Right lobe of liver (tissue), 6 donors: ENCODE measurements at regions not wholly inside any gene's neighbourhood (a gene's known extent, or its start where the extent isn't known, plus 50 kb on each side); places are given as distances from the start of the nearest gene placed in this dataset.

ENCODE experiments used
- ATAC-seq, 4 donors: fragments of 200-7000 bp; cut with Tn5 transposase; one replicate each; pipeline ENCODE4 v1.9.1; 2020; ENCODE audit warnings: mild to moderate bottlenecking in 4 of 4, moderate library complexity in 4 of 4
- DNase-seq, 3 donors: peaks; one replicate each; pipeline ENCODE4 v3.0.0-alpha.2; 2020
- H3K27ac ChIP-seq, 3 donors: fragments of 200-600 bp; one replicate each; pipeline ENCODE4 v1.8.0; 2022
- H3K27me3 ChIP-seq, 2 donors: fragments of 200-600 bp; one replicate each; pipeline ENCODE4 v1.8.0; 2022
- H3K36me3 ChIP-seq, 4 donors: fragments of 200-600 bp; sonication (generic) in 1 of 4; one replicate each; pipeline versions ENCODE4 v1.5.1 to v1.8.0; 2017 to 2022; ENCODE audit warnings: control low read depth in 1 of 4
- H3K4me1 ChIP-seq, 4 donors: fragments of 200-600 bp; sonication (generic) in 1 of 4; one replicate each; pipeline versions ENCODE4 v1.5.1 to v1.8.0; 2017 to 2022; ENCODE audit warnings: control low read depth in 1 of 4
- H3K4me3 ChIP-seq, 3 donors: fragments of 200-600 bp; one replicate each; pipeline ENCODE4 v1.8.0; 2022
- H3K9me3 ChIP-seq, 4 donors: fragments of 200-600 bp; sonication (generic) in 1 of 4; one replicate each; pipeline versions ENCODE4 v1.5.1 to v1.8.0; 2017 to 2022; ENCODE audit warnings: control low read depth in 1 of 4
- POLR2A ChIP-seq: fragments of 450-650 bp; IDR thresholded peaks from one replicate; pipeline ENCODE4 v1.6.1; 2017; ENCODE audit warnings: antibody characterized with exemption, mild to moderate bottlenecking
- WGBS: methylation state at CpG from one replicate; pipeline ENCODE4 v1.1.6; 2018; ENCODE audit warnings: low coverage, low lambda C conversion rate; ENCODE audit not compliant: insufficient coverage; ENCODE audit errors: missing lambda C conversion rate; 5-methylcytosine and 5-hydroxymethylcytosine counted together
- intact Hi-C, 2 donors: fragments of 100-400 bp; cut with DNase I; formaldehyde crosslinking; loops; one replicate each; pipeline versions ENCODE4 v1.11.2 to v1.14.1; 2022
- TF ChIP-seq, protein P1 (sequence below), 4 donors: fragments of 200-600 bp in 3 of 4; fragments of 450-650 bp in 1 of 4; IDR thresholded peaks; one replicate each; pipeline versions ENCODE4 v1.5.1 to v1.8.0; 2016 to 2022; ENCODE audit warnings: antibody characterized with exemption in 4 of 4, mild to moderate bottlenecking in 2 of 4
- donor health status: DM: no; HTN: yes; CAD: no.
- donor health status: DM: no; HTN: no; CAD: no.
- donor health status: DM: no; HTN: no; CAD: no.
- donor health status: DM: no; HTN: yes; CAD: no.
- donor health status: DM: no; HTN: yes; CAD: no.

DNA sequence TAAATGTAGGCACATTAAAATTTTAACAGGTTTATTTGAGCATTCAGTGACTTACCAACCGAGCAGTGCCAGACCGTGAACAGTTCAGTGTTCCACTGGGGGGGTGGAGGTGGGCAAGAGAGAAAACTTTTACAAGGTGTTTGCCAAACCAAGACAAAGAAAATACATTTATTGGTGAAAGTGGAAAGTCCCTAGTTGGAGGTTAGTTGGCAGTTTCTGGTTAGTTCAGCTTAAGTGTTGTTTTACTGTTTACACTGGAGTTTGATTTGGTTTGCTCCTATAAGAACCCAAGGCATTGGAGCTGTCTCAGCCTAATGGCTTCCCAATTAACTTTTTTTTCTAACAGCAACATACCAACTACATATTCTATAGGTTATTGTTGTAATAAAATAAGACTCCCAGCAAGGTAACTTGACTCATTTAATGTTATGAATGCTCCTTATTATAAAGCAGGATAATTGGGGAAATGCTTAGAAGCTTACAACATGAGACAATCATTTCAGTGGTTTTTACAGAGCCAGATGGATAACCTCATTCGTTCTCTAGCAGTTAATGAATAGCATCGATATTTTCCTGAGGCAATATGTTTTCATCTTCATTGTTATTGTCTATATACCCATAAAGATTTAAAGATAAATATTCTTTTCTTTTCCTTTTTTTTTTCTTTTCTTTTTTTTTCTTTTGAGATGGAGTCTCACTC is 115.8 kb downstream of the ETNK1 start:
- H3K9me3 ChIP-seq = no peaks in the 10 kb centered on the region
- H3K27ac ChIP-seq = no peak overlapping the region
- no peaks in the 10 kb centered on the region for H3K36me3 ChIP-seq
- DNase-seq (no peak), ATAC-seq (no peak)
- H3K27me3 ChIP-seq = no peaks in the 10 kb centered on the region
- 81% methylated on average over 4 of the region's 4 CpGs for WGBS
- no peak overlapping the region for H3K4me3 ChIP-seq
- TF ChIP-seq, protein P1, sequence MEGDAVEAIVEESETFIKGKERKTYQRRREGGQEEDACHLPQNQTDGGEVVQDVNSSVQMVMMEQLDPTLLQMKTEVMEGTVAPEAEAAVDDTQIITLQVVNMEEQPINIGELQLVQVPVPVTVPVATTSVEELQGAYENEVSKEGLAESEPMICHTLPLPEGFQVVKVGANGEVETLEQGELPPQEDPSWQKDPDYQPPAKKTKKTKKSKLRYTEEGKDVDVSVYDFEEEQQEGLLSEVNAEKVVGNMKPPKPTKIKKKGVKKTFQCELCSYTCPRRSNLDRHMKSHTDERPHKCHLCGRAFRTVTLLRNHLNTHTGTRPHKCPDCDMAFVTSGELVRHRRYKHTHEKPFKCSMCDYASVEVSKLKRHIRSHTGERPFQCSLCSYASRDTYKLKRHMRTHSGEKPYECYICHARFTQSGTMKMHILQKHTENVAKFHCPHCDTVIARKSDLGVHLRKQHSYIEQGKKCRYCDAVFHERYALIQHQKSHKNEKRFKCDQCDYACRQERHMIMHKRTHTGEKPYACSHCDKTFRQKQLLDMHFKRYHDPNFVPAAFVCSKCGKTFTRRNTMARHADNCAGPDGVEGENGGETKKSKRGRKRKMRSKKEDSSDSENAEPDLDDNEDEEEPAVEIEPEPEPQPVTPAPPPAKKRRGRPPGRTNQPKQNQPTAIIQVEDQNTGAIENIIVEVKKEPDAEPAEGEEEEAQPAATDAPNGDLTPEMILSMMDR (IDR thresholded peaks at IDR 0.05) = no peak
- TF ChIP-seq POLR2A = no peak
- H3K4me1 ChIP-seq = peaks cover 0 to 18% (median 7%) of the 10 kb centered on the region in 4 donors
- intact Hi-C loops = no loop called here

DNA sequence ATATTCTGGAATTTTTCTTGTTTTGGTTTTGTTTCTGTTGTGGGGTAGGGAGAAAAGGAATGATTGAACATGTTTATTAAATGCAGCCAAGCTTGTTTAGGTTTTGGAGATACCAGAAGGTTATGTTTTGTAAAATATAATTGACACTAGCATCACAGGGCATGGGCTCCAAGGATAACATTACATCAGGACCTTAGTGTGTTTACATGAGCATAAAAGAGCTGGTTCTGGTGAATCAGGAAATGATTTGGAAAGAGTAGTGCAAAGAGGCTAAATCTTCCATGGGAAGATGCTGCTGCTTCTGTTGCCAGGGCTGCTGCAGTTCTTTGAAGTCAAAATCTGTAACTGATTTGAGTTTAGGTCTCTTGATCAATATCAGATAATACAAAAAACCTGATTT is 118.7 kb downstream of the ETNK1 start:
- intact Hi-C loops = no loop called here
- DNase-seq (no peak), ATAC-seq (peak; percentile 27 to 77 (median 67))
- no peaks in the 10 kb centered on the region for H3K36me3 ChIP-seq
- peak overlapping the region in 1 of 3 donors; percentile 29 for H3K27ac ChIP-seq
- H3K9me3 ChIP-seq = no peaks in the 10 kb centered on the region
- H3K4me1 ChIP-seq = peaks cover 0 to 24% (median 7%) of the 10 kb centered on the region in 4 donors
- no peak overlapping the region for H3K4me3 ChIP-seq
- TF ChIP-seq, protein P1 (IDR thresholded peaks at IDR 0.05) = no peak
- TF ChIP-seq POLR2A = no peak
- H3K27me3 ChIP-seq = no peaks in the 10 kb centered on the region

DNA sequence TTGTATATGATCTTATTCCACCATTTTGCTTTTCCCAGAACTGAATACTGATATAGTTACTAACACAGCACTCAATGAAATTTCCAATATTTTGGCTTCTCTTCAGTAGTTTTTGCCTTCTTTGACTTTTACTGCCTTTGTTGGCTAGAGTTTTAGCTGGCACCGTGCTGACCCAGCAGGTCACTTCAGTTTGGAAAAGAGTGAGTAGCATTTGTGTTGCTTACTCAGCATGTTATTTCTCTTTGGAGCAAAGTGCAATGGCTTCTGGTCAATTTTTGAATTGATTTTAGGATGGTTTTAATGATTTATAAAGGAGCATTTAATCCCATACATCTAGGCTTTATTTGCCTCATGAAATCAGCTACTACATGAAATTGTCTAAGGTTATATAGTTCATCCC is 119.2 kb downstream of the ETNK1 start:
- Histone ChIP-seq H3K4me3 (no peak overlapping the region), H3K27me3 (no peaks in the 10 kb centered on the region), H3K27ac (peak overlapping the region in 1 of 3 donors; percentile 29), H3K9me3 (no peaks in the 10 kb centered on the region), H3K4me1 (peaks cover 0 to 24% (median 7%) of the 10 kb centered on the region in 4 donors), H3K36me3 (no peaks in the 10 kb centered on the region)
- DNase-seq (peak; percentile 25 to 75 (median 62)), ATAC-seq (peak; percentile 87 to 88 (median 88))
- intact Hi-C loops = no loop called here
- TF ChIP-seq, protein P1 (IDR thresholded peaks at IDR 0.05) = no peak
- WGBS = 30% methylated on average over 1 of the region's 1 CpG

DNA sequence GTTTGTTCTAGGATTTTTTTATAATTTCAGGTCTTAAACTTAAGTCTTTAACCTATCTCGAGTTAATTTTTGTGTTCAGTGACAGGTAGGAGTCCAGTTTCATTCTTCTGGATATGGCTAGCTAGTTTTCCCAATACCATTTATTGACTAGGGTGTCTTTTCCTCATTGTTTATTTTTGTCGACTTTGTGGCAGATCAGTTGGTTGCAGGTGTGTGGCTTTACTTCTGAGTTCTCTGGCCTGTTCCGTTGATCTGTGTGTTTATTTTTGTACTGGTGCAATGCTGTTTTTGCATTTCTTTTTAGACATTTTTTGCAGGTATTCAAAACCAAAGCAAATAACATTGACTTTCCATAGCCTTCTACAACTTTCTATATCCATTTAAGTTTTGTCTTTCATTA is 121.7 kb downstream of the ETNK1 start:
- WGBS = 16% methylated on average over 3 of the region's 3 CpGs
- Histone ChIP-seq H3K27ac (no peak overlapping the region), H3K4me3 (no peak overlapping the region), H3K4me1 (peaks cover 0 to 24% (median 7%) of the 10 kb centered on the region in 4 donors), H3K9me3 (no peaks in the 10 kb centered on the region), H3K27me3 (no peaks in the 10 kb centered on the region), H3K36me3 (no peaks in the 10 kb centered on the region)
- ATAC-seq (peak; percentile 44 to 65 (median 50)), DNase-seq (no peak)
- TF ChIP-seq POLR2A = no peak
- intact Hi-C loops = no loop called here

DNA sequence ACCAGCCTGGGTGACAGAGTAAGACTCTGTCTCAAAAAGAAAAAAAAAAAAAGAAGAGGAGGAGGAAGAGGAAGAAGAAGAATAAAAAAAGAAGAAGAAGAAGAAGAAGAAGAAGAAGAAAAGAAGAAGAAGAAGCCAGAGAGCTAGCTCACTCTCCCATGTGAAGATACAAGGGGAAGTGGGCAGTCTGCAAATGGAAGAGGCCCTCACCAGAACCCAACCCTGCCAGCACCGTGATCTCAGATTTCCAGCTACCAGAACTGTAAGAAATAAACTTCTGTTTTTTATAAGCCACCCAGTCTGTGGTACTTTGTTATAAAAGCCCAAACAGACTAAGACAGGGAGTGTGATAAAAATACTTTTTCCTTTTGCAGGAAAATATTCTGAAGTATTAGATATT is 130.7 kb downstream of the ETNK1 start:
- 33% methylated on average over 1 of the region's 1 CpG for WGBS
- H3K4me3 ChIP-seq = no peak overlapping the region
- no peak overlapping the region for H3K27ac ChIP-seq
- intact Hi-C loops = no loop called here
- DNase-seq (no peak), ATAC-seq (no peak)
- H3K4me1 ChIP-seq = peaks cover 0 to 10% (median 0%) of the 10 kb centered on the region in 4 donors
- H3K9me3 ChIP-seq = no peaks in the 10 kb centered on the region
- H3K36me3 ChIP-seq = no peaks in the 10 kb centered on the region
- no peaks in the 10 kb centered on the region for H3K27me3 ChIP-seq
- TF ChIP-seq POLR2A = no peak
- TF ChIP-seq, protein P1 (IDR thresholded peaks at IDR 0.05) = no peak
